HEK293 (cell line): ENCODE measurements at regions not wholly inside any gene's neighbourhood (a gene's known extent, or its start where the extent isn't known, plus 50 kb on each side); places are given as distances from the start of the nearest gene placed in this dataset.

Experiments
- CTCF ChIA-PET: fragments of 350-600 bp; formaldehyde crosslinking; extraction: SDS; loops from one replicate; lab custom pipeline; 2021; ENCODE audit warnings: antibody characterized with exemption; lab: Yijun Ruan, JAX
- POLR2A ChIA-PET: fragments of 300-600 bp; formaldehyde crosslinking; extraction: SDS; loops from one replicate; lab custom pipeline; 2020; ENCODE audit warnings: antibody characterized with exemption, inconsistent platforms; lab: Yijun Ruan, JAX
- H3K27ac ChIP-seq: fragments of 200-500 bp; sonication (Bioruptor generic); 2 replicates; pipeline ENCODE4 v1.5.1; 2014; ENCODE audit warnings: low read depth, low read length, control low read depth, inconsistent platforms; ENCODE audit errors: extremely low read depth
- H3K36me3 ChIP-seq, 2 experiments: fragments of 200-500 bp in 1 of 2; sonication (Bioruptor generic) in 1 of 2; 1 replicate in 1 of 2; 2 replicates in 1 of 2; pipeline ENCODE4 v1.5.1; 2014 to 2017; ENCODE audit warnings: inconsistent platforms in 2 of 2, low read length in 2 of 2; ENCODE audit not compliant: control insufficient read depth in 2 of 2, insufficient read depth in 1 of 2
- H3K4me1 ChIP-seq: fragments of 200-500 bp; sonication (Bioruptor generic); 2 replicates; pipeline ENCODE4 v1.5.1; 2014; ENCODE audit warnings: mild to moderate bottlenecking, low read length, inconsistent platforms; ENCODE audit not compliant: control insufficient read depth, insufficient read depth
- H3K4me3 ChIP-seq: 2 replicates; pipeline ENCODE4 v1.5.1; 2011; ENCODE audit warnings: low read depth, mild to moderate bottlenecking, control low read depth, low read length, moderate library complexity
- H3K9me3 ChIP-seq: fragments of 200-500 bp; sonication (Bioruptor generic); 2 replicates; pipeline ENCODE4 v1.5.1; 2014; ENCODE audit warnings: low read depth, low read length, inconsistent platforms; ENCODE audit not compliant: control insufficient read depth, insufficient read depth
- BCL11A ChIP-seq: fragments of 450-650 bp; formaldehyde crosslinking; IDR thresholded peaks from 2 replicates; pipeline ENCODE4 v1.5.1; 2016; ENCODE audit warnings: low read depth, missing biosample characterization, missing genetic modification characterization
- HOXC10 ChIP-seq: sonication (generic); formaldehyde crosslinking; IDR thresholded peaks from 2 replicates; pipeline ENCODE4 v1.8.1; 2023; ENCODE audit warnings: mild to moderate bottlenecking, missing genetic modification reagents
- KLF10 ChIP-seq: fragments of 450-650 bp; IDR thresholded peaks from 2 replicates; pipeline ENCODE4 v1.5.1; 2018; ENCODE audit warnings: missing biosample characterization, mild to moderate bottlenecking, missing genetic modification characterization
- PRDM2 ChIP-seq: fragments of 450-650 bp; formaldehyde crosslinking; IDR thresholded peaks from 2 replicates; pipeline ENCODE4 v1.5.1; 2016; ENCODE audit warnings: missing biosample characterization, missing genetic modification characterization, borderline replicate concordance
- SALL2 ChIP-seq: fragments of 450-650 bp; formaldehyde crosslinking; IDR thresholded peaks from 2 replicates; pipeline ENCODE4 v1.5.0; 2017; ENCODE audit warnings: missing biosample characterization, mild to moderate bottlenecking, missing genetic modification characterization, borderline replicate concordance
- ZFHX2 ChIP-seq: fragments of 450-650 bp; formaldehyde crosslinking; conservative IDR thresholded peaks from 2 replicates; pipeline ENCODE4 v1.5.1; 2016; ENCODE audit warnings: missing biosample characterization, missing genetic modification characterization
- ZNF132 ChIP-seq: fragments of 450-650 bp; formaldehyde crosslinking; IDR thresholded peaks from 2 replicates; pipeline ENCODE4 v1.5.1; 2017; ENCODE audit warnings: missing biosample characterization, missing genetic modification characterization, borderline replicate concordance
- ZNF140 ChIP-seq: fragments of 450-650 bp; formaldehyde crosslinking; IDR thresholded peaks from 2 replicates; pipeline ENCODE4 v1.5.1; 2016; ENCODE audit warnings: missing biosample characterization, missing genetic modification characterization
- ZNF155 ChIP-seq: fragments of 450-650 bp; formaldehyde crosslinking; IDR thresholded peaks from 2 replicates; pipeline ENCODE4 v1.5.1; 2016; ENCODE audit warnings: missing biosample characterization, missing genetic modification characterization
- ZNF292 ChIP-seq: fragments of 450-650 bp; formaldehyde crosslinking; IDR thresholded peaks from 2 replicates; pipeline ENCODE4 v1.5.1; 2016; ENCODE audit warnings: low read depth, missing biosample characterization, missing genetic modification characterization, borderline replicate concordance
- ZNF324 ChIP-seq: fragments of 450-650 bp; formaldehyde crosslinking; IDR thresholded peaks from 2 replicates; pipeline ENCODE4 v1.5.1; 2016; ENCODE audit warnings: missing biosample characterization, missing genetic modification characterization
- ZNF473 ChIP-seq: fragments of 450-650 bp; formaldehyde crosslinking; IDR thresholded peaks from 2 replicates; pipeline ENCODE4 v1.5.1; 2017; ENCODE audit warnings: missing biosample characterization, missing genetic modification characterization
- ZNF521 ChIP-seq: fragments of 450-650 bp; formaldehyde crosslinking; IDR thresholded peaks from 2 replicates; pipeline ENCODE4 v1.5.1; 2017; ENCODE audit warnings: missing biosample characterization, mild to moderate bottlenecking, missing genetic modification characterization
- ZNF571 ChIP-seq: fragments of 450-650 bp; formaldehyde crosslinking; IDR thresholded peaks from 2 replicates; pipeline ENCODE4 v1.5.0; 2017; ENCODE audit warnings: missing biosample characterization, missing genetic modification characterization
- ZNF645 ChIP-seq: fragments of 450-650 bp; formaldehyde crosslinking; IDR thresholded peaks from 2 replicates; pipeline ENCODE4; 2016; ENCODE audit warnings: missing biosample characterization, missing genetic modification characterization
- ZNF664 ChIP-seq: fragments of 450-650 bp; formaldehyde crosslinking; IDR thresholded peaks from 2 replicates; pipeline ENCODE4 v1.5.1; 2016; ENCODE audit warnings: missing biosample characterization, missing genetic modification characterization
- ZNF830 ChIP-seq: fragments of 450-650 bp; IDR thresholded peaks from 2 replicates; pipeline ENCODE4 v1.5.0; 2018; ENCODE audit warnings: missing biosample characterization, missing genetic modification characterization, low read depth, mild to moderate bottlenecking, moderate library complexity
- ZNF837 ChIP-seq: fragments of 450-650 bp; formaldehyde crosslinking; IDR thresholded peaks from 2 replicates; pipeline ENCODE4 v1.5.1; 2016; ENCODE audit warnings: missing biosample characterization, missing genetic modification characterization
- TF ChIP-seq, protein P1 (sequence below): fragments of 450-650 bp; formaldehyde crosslinking; conservative IDR thresholded peaks from 2 replicates; pipeline ENCODE4 v1.5.1; 2016; ENCODE audit warnings: low read depth, missing biosample characterization, missing genetic modification characterization

DNA sequence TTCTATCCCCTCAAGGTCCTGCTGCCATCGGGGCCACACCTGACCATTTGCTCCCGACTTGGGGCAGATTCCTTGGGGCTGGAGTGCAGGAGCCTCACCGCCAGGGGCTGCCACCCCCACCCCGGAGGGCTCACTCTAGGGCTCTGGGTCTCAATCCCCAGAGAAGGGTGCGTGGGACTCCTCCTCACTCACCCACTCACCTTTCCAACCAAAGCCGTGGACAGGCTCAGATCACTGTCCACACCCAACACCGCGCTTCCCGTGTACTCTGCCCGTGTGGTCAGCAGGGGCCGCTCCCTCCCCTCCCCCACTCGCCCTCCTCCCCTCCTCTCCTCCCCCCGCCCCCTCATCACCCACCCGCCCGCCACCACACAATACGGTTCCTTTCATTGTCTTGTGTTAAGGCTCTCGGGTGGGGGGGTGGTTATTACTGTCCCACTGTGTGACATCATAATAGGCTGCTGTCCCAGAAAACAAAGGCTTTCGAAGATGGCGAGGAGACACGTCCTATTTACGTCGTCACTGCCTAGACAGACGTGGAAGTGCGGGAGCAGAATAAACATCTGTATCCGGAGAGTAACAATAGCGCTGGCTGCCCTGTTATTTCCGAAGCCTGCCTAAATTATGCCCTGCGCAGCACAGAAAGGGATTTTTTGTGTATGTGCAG is 85.8 kb downstream of the YTHDF1 start:
- Histone ChIP-seq H3K36me3 (no peaks in the 10 kb centered on the region), H3K27ac (no peak overlapping the region), H3K9me3 (no peaks in the 10 kb centered on the region), H3K4me1 (no peaks in the 10 kb centered on the region)
- CTCF ChIA-PET: no interaction called here
- POLR2A ChIA-PET: no interaction called here
- 0 out of 2 replicates have a peak, but pooled peaks have one; percentile 10 for TF ChIP-seq ZFHX2 (tag by site-specific recombination)
- TF ChIP-seq ZNF571 (tag by site-specific recombination): no peak
- TF ChIP-seq, all 188 proteins: peak for 1
- H3K4me3 ChIP-seq: no peak overlapping the region

DNA sequence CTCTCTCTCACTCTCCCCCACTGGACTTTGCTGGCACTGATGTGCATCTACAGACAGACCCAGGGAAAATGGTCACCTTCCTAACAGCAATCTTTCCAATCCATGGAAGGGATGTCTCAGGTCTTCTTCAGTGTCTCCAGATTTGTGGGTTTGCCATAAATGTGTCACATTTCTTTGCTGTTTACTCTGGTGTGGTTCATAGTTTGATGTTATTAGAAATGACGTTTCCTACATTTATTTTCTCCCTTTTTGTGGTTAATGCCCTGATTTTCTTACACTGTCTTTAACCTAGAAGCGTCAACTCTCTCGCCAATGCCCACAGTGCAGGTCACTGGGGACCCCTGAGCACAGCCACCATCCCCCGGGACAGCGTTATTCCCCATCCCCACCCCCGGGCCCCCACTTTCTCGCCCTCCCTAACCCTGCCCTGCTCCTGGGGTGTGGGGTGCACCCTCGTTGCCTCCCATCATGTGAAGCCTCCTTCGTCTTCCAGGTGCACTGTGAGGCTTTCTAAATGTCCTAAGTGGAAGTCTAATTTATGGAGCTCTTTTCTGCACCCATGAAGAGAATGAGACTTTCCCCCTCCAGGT is 86.5 kb downstream of the YTHDF1 start:
- POLR2A ChIA-PET: no interaction called here
- H3K36me3 ChIP-seq: no peaks in the 10 kb centered on the region
- no peak overlapping the region for H3K4me3 ChIP-seq
- no peaks in the 10 kb centered on the region for H3K4me1 ChIP-seq
- CTCF ChIA-PET: no interaction called here
- no peaks in the 10 kb centered on the region for H3K9me3 ChIP-seq
- TF ChIP-seq SALL2 (no peak), ZNF664 (tag by site-specific recombination) (no peak), ZNF521 (no peak), HOXC10 (CRISPR knock-in tag) (no peak), ZNF155 (tag by site-specific recombination) (no peak), ZNF830 (tag by site-specific recombination) (no peak), ZFHX2 (tag by site-specific recombination) (no peak), ZNF324 (no peak), ZNF837 (tag by site-specific recombination) (no peak), ZNF292 (tag by site-specific recombination) (no peak)
- H3K27ac ChIP-seq: no peak overlapping the region

DNA sequence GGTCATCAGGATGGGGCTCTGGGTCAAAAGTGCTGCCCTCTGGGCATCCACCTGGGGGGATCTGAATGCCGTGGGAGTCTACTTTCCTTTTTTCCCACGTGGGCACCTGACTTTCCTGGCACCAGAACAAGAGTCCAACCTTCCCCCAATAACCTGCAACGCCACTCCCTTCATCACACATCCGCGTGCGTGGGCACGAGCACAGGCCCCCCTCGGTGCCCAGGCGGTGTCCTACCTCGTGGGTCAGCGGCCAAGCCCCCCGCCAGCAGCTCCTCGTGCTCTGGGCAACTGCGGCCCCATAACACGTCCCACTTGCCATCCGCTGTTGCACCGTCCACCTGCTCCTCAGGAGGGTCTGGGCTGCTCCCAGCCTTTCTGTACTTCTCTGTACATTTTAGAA is 87.0 kb downstream of the YTHDF1 start:
- ChIA-PET CTCF (no interaction called here), POLR2A (no interaction called here)
- Histone ChIP-seq H3K9me3 (no peaks in the 10 kb centered on the region), H3K36me3 (no peaks in the 10 kb centered on the region), H3K4me3 (no peak overlapping the region), H3K27ac (no peak overlapping the region), H3K4me1 (no peaks in the 10 kb centered on the region)
- TF ChIP-seq PRDM2 (tag by site-specific recombination): no peak
- no peak for TF ChIP-seq KLF10 (tag by site-specific recombination)
- TF ChIP-seq BCL11A (tag by site-specific recombination): no peak
- TF ChIP-seq ZNF645 (tag by site-specific recombination): no peak
- no peak for TF ChIP-seq ZNF140 (tag by site-specific recombination)
- no peak for TF ChIP-seq ZNF132
- TF ChIP-seq, protein P1, sequence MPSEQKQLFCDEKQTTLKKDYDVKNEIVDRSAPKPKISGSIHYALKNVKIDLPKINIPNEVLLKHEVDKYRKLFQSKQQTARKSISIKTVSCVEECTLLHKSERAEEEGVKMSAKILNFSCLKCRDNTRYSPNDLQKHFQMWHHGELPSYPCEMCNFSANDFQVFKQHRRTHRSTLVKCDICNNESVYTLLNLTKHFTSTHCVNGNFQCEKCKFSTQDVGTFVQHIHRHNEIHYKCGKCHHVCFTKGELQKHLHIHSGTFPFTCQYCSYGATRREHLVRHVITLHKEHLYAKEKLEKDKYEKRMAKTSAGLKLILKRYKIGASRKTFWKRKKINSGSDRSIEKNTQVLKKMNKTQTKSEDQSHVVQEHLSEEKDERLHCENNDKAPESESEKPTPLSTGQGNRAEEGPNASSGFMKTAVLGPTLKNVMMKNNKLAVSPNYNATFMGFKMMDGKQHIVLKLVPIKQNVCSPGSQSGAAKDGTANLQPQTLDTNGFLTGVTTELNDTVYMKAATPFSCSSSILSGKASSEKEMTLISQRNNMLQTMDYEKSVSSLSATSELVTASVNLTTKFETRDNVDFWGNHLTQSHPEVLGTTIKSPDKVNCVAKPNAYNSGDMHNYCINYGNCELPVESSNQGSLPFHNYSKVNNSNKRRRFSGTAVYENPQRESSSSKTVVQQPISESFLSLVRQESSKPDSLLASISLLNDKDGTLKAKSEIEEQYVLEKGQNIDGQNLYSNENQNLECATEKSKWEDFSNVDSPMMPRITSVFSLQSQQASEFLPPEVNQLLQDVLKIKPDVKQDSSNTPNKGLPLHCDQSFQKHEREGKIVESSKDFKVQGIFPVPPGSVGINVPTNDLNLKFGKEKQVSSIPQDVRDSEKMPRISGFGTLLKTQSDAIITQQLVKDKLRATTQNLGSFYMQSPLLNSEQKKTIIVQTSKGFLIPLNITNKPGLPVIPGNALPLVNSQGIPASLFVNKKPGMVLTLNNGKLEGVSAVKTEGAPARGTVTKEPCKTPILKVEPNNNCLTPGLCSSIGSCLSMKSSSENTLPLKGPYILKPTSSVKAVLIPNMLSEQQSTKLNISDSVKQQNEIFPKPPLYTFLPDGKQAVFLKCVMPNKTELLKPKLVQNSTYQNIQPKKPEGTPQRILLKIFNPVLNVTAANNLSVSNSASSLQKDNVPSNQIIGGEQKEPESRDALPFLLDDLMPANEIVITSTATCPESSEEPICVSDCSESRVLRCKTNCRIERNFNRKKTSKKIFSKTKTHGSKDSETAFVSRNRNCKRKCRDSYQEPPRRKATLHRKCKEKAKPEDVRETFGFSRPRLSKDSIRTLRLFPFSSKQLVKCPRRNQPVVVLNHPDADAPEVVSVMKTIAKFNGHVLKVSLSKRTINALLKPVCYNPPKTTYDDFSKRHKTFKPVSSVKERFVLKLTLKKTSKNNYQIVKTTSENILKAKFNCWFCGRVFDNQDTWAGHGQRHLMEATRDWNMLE (tag by site-specific recombination): no peak
- TF ChIP-seq ZNF473 (tag by site-specific recombination): no peak
